H9 (cell line): ENCODE measurements at regions not wholly inside any gene's neighbourhood (a gene's known extent, or its start where the extent isn't known, plus 50 kb on each side); places are given as distances from the start of the nearest gene placed in this dataset.

Experiments
- DNase-seq: peaks from one replicate; pipeline ENCODE4 v3.0.0-alpha.2; 2017
- H2AFZ ChIP-seq: one replicate; pipeline ENCODE4 v1.6.1; 2013; ENCODE audit warnings: mild to moderate bottlenecking, low read length, control low read depth, moderate library complexity
- H2AK5ac ChIP-seq: 2 replicates; pipeline ENCODE4 v1.6.1; 2013; ENCODE audit warnings: low read length, control low read depth, mixed read lengths; ENCODE audit not compliant: insufficient read length
- H2BK120ac ChIP-seq: one replicate; pipeline ENCODE4 v1.6.1; 2013; ENCODE audit warnings: low read depth, mild to moderate bottlenecking, low read length, control low read depth, inconsistent platforms; ENCODE audit not compliant: poor library complexity, severe bottlenecking
- H2BK12ac ChIP-seq: 2 replicates; pipeline ENCODE4 v1.6.1; 2013; ENCODE audit warnings: low read length, control low read depth, mixed read lengths, low read depth; ENCODE audit not compliant: insufficient read length
- H2BK15ac ChIP-seq: 2 replicates; pipeline ENCODE4 v1.6.1; 2013; ENCODE audit warnings: low read depth, low read length, control low read depth
- H2BK20ac ChIP-seq: one replicate; pipeline ENCODE4 v1.6.1; 2013; ENCODE audit warnings: low read depth, mild to moderate bottlenecking, low read length, control low read depth, inconsistent platforms; ENCODE audit not compliant: poor library complexity, severe bottlenecking
- H2BK5ac ChIP-seq: 2 replicates; pipeline ENCODE4 v1.6.1; 2013; ENCODE audit warnings: low read length, control low read depth, mixed read lengths; ENCODE audit not compliant: insufficient read length
- H3K14ac ChIP-seq: 2 replicates; pipeline ENCODE4 v1.6.1; 2013; ENCODE audit warnings: low read length, control low read depth; ENCODE audit not compliant: insufficient read depth
- H3K18ac ChIP-seq: 2 replicates; pipeline ENCODE4 v1.6.1; 2013; ENCODE audit warnings: low read depth, mild to moderate bottlenecking, mixed read lengths, low read length, control low read depth; ENCODE audit not compliant: insufficient read length
- H3K23ac ChIP-seq: 2 replicates; pipeline ENCODE4 v1.6.1; 2013; ENCODE audit warnings: low read length, control low read depth, mixed read lengths, low read depth; ENCODE audit not compliant: insufficient read length
- H3K23me2 ChIP-seq: 2 replicates; pipeline ENCODE4 v1.6.1; 2013; ENCODE audit warnings: low read depth, mild to moderate bottlenecking, mixed read lengths, low read length, control low read depth; ENCODE audit not compliant: insufficient read length, poor library complexity, severe bottlenecking
- H3K27ac ChIP-seq: 2 replicates; pipeline ENCODE4 v1.5.1; 2013; ENCODE audit warnings: low read length, control low read depth, mixed read lengths, low read depth; ENCODE audit not compliant: insufficient read length
- H3K27me3 ChIP-seq: 2 replicates; pipeline ENCODE4 v1.6.1; 2013; ENCODE audit warnings: low read length, control low read depth, inconsistent platforms; ENCODE audit not compliant: insufficient read depth
- H3K4ac ChIP-seq: 2 replicates; pipeline ENCODE4 v1.6.1; 2013; ENCODE audit warnings: low read depth, mild to moderate bottlenecking, control low read depth, inconsistent platforms, low read length, moderate library complexity
- H3K4me1 ChIP-seq: 2 replicates; pipeline ENCODE4 v1.6.1; 2013; ENCODE audit warnings: low read length, control low read depth, inconsistent platforms; ENCODE audit not compliant: insufficient read depth
- H3K4me2 ChIP-seq: 2 replicates; pipeline ENCODE4 v1.6.1; 2013; ENCODE audit warnings: low read length, control low read depth, mixed read lengths; ENCODE audit not compliant: insufficient read length, insufficient read depth
- H3K56ac ChIP-seq: 2 replicates; pipeline ENCODE4 v1.6.1; 2013; ENCODE audit warnings: low read depth, mild to moderate bottlenecking, mixed read lengths, low read length, control low read depth; ENCODE audit not compliant: insufficient read length
- H3K79me1 ChIP-seq: 2 replicates; pipeline ENCODE4 v1.6.1; 2013; ENCODE audit warnings: low read depth, mild to moderate bottlenecking, moderate library complexity, low read length, control low read depth, inconsistent platforms; ENCODE audit not compliant: insufficient read depth, poor library complexity, severe bottlenecking
- H3K79me2 ChIP-seq: 2 replicates; pipeline ENCODE4 v1.6.1; 2013; ENCODE audit warnings: low read length, control low read depth, inconsistent platforms; ENCODE audit not compliant: insufficient read depth
- H3K9ac ChIP-seq: 2 replicates; pipeline ENCODE4 v1.6.1; 2013; ENCODE audit warnings: low read length, control low read depth, mixed read lengths; ENCODE audit not compliant: insufficient read length; ENCODE audit errors: extremely low read depth
- H3K9me3 ChIP-seq: one replicate; pipeline ENCODE4 v1.6.1; 2013; ENCODE audit warnings: low read depth, low read length, inconsistent platforms; ENCODE audit not compliant: control insufficient read depth
- H3T11ph ChIP-seq: one replicate; pipeline ENCODE4 v1.6.1; 2013; ENCODE audit warnings: mild to moderate bottlenecking, low read length, control low read depth, inconsistent platforms
- H4K20me1 ChIP-seq: one replicate; pipeline ENCODE4 v1.6.1; 2013; ENCODE audit not compliant: control insufficient read depth, insufficient read length, insufficient read depth
- H4K5ac ChIP-seq: 2 replicates; pipeline ENCODE4 v1.6.1; 2013; ENCODE audit warnings: low read depth, mild to moderate bottlenecking, mixed read lengths, low read length, control low read depth; ENCODE audit not compliant: insufficient read length
- H4K8ac ChIP-seq: replicated peaks from 2 replicates; pipeline ENCODE4 v1.6.1; 2013; ENCODE audit warnings: low read length, control low read depth, mixed read lengths, low read depth; ENCODE audit not compliant: insufficient read length
- H4K91ac ChIP-seq: 2 replicates; pipeline ENCODE4 v1.6.1; 2013; ENCODE audit warnings: low read depth, mild to moderate bottlenecking, moderate library complexity, mixed read lengths, low read length, control low read depth; ENCODE audit not compliant: insufficient read length
- H3K27ac Mint-ChIP-seq, 3 experiments: 2 replicates in 2 of 3; 3 replicates in 1 of 3; pipeline ENCODE4 v1.8.0; 2020 to 2021; ENCODE audit warnings: mixed read lengths in 3 of 3, mild to moderate bottlenecking in 1 of 3, moderate library complexity in 1 of 3
- H3K27me3 Mint-ChIP-seq: 2 replicates; pipeline ENCODE4 v1.8.0; 2021; ENCODE audit warnings: low read depth, mild to moderate bottlenecking, moderate library complexity, mixed read lengths
- H3K36me3 Mint-ChIP-seq, 3 experiments: 2 replicates in 2 of 3; 3 replicates in 1 of 3; pipeline ENCODE4 v1.8.0; 2020 to 2021; ENCODE audit warnings: low read depth in 3 of 3, mixed read lengths in 3 of 3; ENCODE audit not compliant: insufficient read depth in 1 of 3
- H3K4me1 Mint-ChIP-seq, 2 experiments: 2 replicates each; pipeline ENCODE4 v1.8.0; 2020; ENCODE audit warnings: mixed read lengths in 2 of 2
- H3K4me3 Mint-ChIP-seq, 2 experiments: 2 replicates in 1 of 2; 3 replicates in 1 of 2; pipeline ENCODE4 v1.8.0; 2020 to 2021; ENCODE audit warnings: mild to moderate bottlenecking in 2 of 2, mixed read lengths in 2 of 2, moderate library complexity in 1 of 2
- H3K9me3 Mint-ChIP-seq, 2 experiments: 2 replicates in 1 of 2; 3 replicates in 1 of 2; pipeline ENCODE4 v1.8.0; 2020; ENCODE audit warnings: mild to moderate bottlenecking in 2 of 2, mixed read lengths in 2 of 2, moderate library complexity in 1 of 2
- CTCF ChIP-seq: fragments of 200-600 bp; sonication (generic); conservative IDR thresholded peaks from 3 replicates; pipeline ENCODE4 v1.8.0; 2021; ENCODE audit warnings: antibody characterized with exemption, mild to moderate bottlenecking
- WGBS: extraction: QIAGEN DNeasy Blood & Tissue Kit; methylation state at CpG from one replicate; pipeline ENCODE4 v1.1.7; 2013; ENCODE audit warnings: missing lambda C conversion rate, low lambda C conversion rate, mixed read lengths; ENCODE audit not compliant: insufficient read length; ENCODE audit errors: extremely low coverage; 5-methylcytosine and 5-hydroxymethylcytosine counted together

GRCh38 chr2:52341732-52342131 is 1309.8 kb upstream of the NRXN1 start:
- Histone ChIP-seq H3T11ph (no peak overlapping the region), H2BK15ac (no peak overlapping the region), H2BK5ac (no peak overlapping the region), H2AFZ (no peak overlapping the region), H3K23ac (no peak overlapping the region), H3K27me3 (no peaks in the 10 kb centered on the region), H3K4me2 (no peak overlapping the region), H3K18ac (no peak overlapping the region), H4K8ac (no peak overlapping the region), H3K4ac (no peak overlapping the region), H2AK5ac (no peak overlapping the region), H3K4me1 (peaks cover 28% of the 10 kb centered on the region; the same call in 1 of the 2 replicates), H3K9me3 (no peaks in the 10 kb centered on the region), H3K79me1 (no peaks in the 10 kb centered on the region), H3K14ac (no peak overlapping the region), H2BK12ac (no peak overlapping the region), H3K9ac (no peak overlapping the region), H4K5ac (no peak overlapping the region), H3K23me2 (no peaks in the 10 kb centered on the region), H4K20me1 (no peaks in the 10 kb centered on the region), H2BK120ac (no peak overlapping the region), H2BK20ac (no peak overlapping the region), H3K79me2 (no peaks in the 10 kb centered on the region), H3K27ac (no peak overlapping the region), H4K91ac (no peak overlapping the region), H3K56ac (no peak overlapping the region)
- H3K4me3 Mint-ChIP-seq: no peak overlapping the region
- no peaks in the 10 kb centered on the region for H3K27me3 Mint-ChIP-seq
- no peak overlapping the region for H3K27ac Mint-ChIP-seq
- no CpG with 5 or more reads among the region's 3 CpGs for WGBS
- H3K36me3 Mint-ChIP-seq: no peaks in the 10 kb centered on the region
- DNase-seq: no peak
- no peaks in the 10 kb centered on the region for H3K9me3 Mint-ChIP-seq
- TF ChIP-seq CTCF: no peak
- H3K4me1 Mint-ChIP-seq: peaks cover 55 to 65% of the 10 kb centered on the region in 2 experiments
